GM23338 (cell line): ENCODE measurements at regions not wholly inside any gene's neighbourhood (a gene's known extent, or its start where the extent isn't known, plus 50 kb on each side); places are given as distances from the start of the nearest gene placed in this dataset.

Experiments used
- ATAC-seq: fragments of 200-7000 bp; cut with Tn5 transposase; 3 replicates; pipeline ENCODE4 v1.9.1; 2020
- DNase-seq: peaks from one replicate; pipeline ENCODE4 v3.0.0-alpha.2; 2015; ENCODE audit warnings: low spot score
- H2AFZ ChIP-seq: fragments of 200-600 bp; sonication (generic); 2 replicates; pipeline ENCODE4 v1.8.0; 2016; ENCODE audit warnings: antibody characterized with exemption, mild to moderate bottlenecking, moderate library complexity
- H3F3A ChIP-seq: fragments of 200-600 bp; sonication (generic); replicated peaks from 2 replicates; pipeline ENCODE4 v1.8.0; 2017; ENCODE audit warnings: antibody characterized with exemption, mixed run types, low read depth
- H3K27ac ChIP-seq: fragments of 200-600 bp; sonication (generic); 2 replicates; pipeline ENCODE4 v1.6.1; 2016; ENCODE audit warnings: low read depth
- H3K27me3 ChIP-seq: fragments of 200-600 bp; sonication (generic); 2 replicates; pipeline ENCODE4 v1.8.0; 2016; ENCODE audit warnings: mild to moderate bottlenecking, mixed run types, moderate library complexity; ENCODE audit not compliant: insufficient read depth
- H3K36me3 ChIP-seq: fragments of 200-600 bp; sonication (generic); 2 replicates; pipeline ENCODE4 v1.8.0; 2016; ENCODE audit warnings: mild to moderate bottlenecking; ENCODE audit not compliant: insufficient read depth
- H3K4me1 ChIP-seq: fragments of 200-600 bp; sonication (generic); 2 replicates; pipeline ENCODE4 v1.8.0; 2016; ENCODE audit warnings: mild to moderate bottlenecking, moderate library complexity; ENCODE audit not compliant: insufficient read depth
- H3K4me2 ChIP-seq: fragments of 200-600 bp; sonication (generic); 2 replicates; pipeline ENCODE4 v1.7.1; 2017; ENCODE audit warnings: mixed run types
- H3K4me3 ChIP-seq: fragments of 200-600 bp; sonication (generic); 2 replicates; pipeline ENCODE4 v1.6.1; 2016; ENCODE audit warnings: mixed run types
- H3K79me2 ChIP-seq: fragments of 200-600 bp; sonication (generic); replicated peaks from 2 replicates; pipeline ENCODE4 v1.8.0; 2017; ENCODE audit warnings: mild to moderate bottlenecking; ENCODE audit not compliant: insufficient read depth
- H3K9me2 ChIP-seq: fragments of 200-600 bp; sonication (generic); 2 replicates; pipeline ENCODE4 v1.8.0; 2017; ENCODE audit not compliant: insufficient read depth
- H4K20me1 ChIP-seq: fragments of 200-600 bp; sonication (generic); replicated peaks from 2 replicates; pipeline ENCODE4 v1.8.0; 2017; ENCODE audit warnings: mild to moderate bottlenecking; ENCODE audit not compliant: insufficient read depth
- H3K27ac Mint-ChIP-seq: 2 replicates; pipeline ENCODE4 v1.8.0; 2020; ENCODE audit warnings: inconsistent platforms, mild to moderate bottlenecking, moderate library complexity, mixed read lengths
- H3K27me3 Mint-ChIP-seq: 3 replicates; pipeline ENCODE4 v1.8.0; 2022; ENCODE audit warnings: low read depth, mild to moderate bottlenecking, moderate library complexity, mixed read lengths, inconsistent platforms; ENCODE audit not compliant: insufficient read depth, poor library complexity
- H3K36me3 Mint-ChIP-seq: 3 replicates; pipeline ENCODE4 v1.8.0; 2021; ENCODE audit warnings: low read depth, mild to moderate bottlenecking, inconsistent platforms, moderate library complexity, mixed read lengths
- H3K4me1 Mint-ChIP-seq: 3 replicates; pipeline ENCODE4 v1.8.0; 2020; ENCODE audit warnings: mild to moderate bottlenecking, inconsistent platforms, mixed read lengths
- H3K4me3 Mint-ChIP-seq: 3 replicates; pipeline ENCODE4 v1.8.0; 2021; ENCODE audit warnings: moderate library complexity, mild to moderate bottlenecking, inconsistent platforms, mixed read lengths
- H3K9me3 Mint-ChIP-seq: 3 replicates; pipeline ENCODE4 v1.8.0; 2020; ENCODE audit warnings: moderate library complexity, mild to moderate bottlenecking, inconsistent platforms, mixed read lengths
- CREB1 ChIP-seq: fragments of 250-450 bp; sonication (Bioruptor Pico); IDR thresholded peaks from 2 replicates; pipeline ENCODE4 v1.5.0; 2020; ENCODE audit warnings: low read depth, mild to moderate bottlenecking, moderate library complexity
- CTCF ChIP-seq, 2 experiments: fragments of 200-600 bp in 1 of 2; sonication (generic) in 1 of 2; conservative IDR thresholded peaks; 2 replicates each; pipeline versions ENCODE4 v1.5.1 to v1.6.1; 2016 to 2017; ENCODE audit warnings: antibody characterized with exemption in 2 of 2, low read depth in 2 of 2, mild to moderate bottlenecking in 2 of 2, moderate library complexity in 1 of 2
- ETS1 ChIP-seq: IDR thresholded peaks from 2 replicates; pipeline ENCODE4 v1.6.1; 2016; ENCODE audit warnings: antibody characterized with exemption
- EZH2 ChIP-seq: fragments of 200-600 bp; sonication (generic); IDR thresholded peaks from one replicate; pipeline ENCODE4 v1.8.0; 2017; ENCODE audit warnings: antibody characterized with exemption, mild to moderate bottlenecking, low read depth; ENCODE audit not compliant: unreplicated experiment
- JUNB ChIP-seq: IDR thresholded peaks from one replicate; pipeline ENCODE4 v1.6.1; 2016; ENCODE audit warnings: antibody characterized with exemption; ENCODE audit not compliant: unreplicated experiment
- NANOG ChIP-seq: IDR thresholded peaks from 2 replicates; pipeline ENCODE4 v1.6.1; 2016; ENCODE audit warnings: antibody characterized with exemption, borderline replicate concordance
- POLR2AphosphoS5 ChIP-seq: IDR thresholded peaks from 2 replicates; pipeline ENCODE4 v1.6.1; 2016; ENCODE audit warnings: antibody characterized with exemption, low read depth
- REST ChIP-seq: IDR thresholded peaks from one replicate; pipeline ENCODE4 v1.6.1; 2018; ENCODE audit warnings: antibody characterized with exemption; ENCODE audit not compliant: unreplicated experiment
- STAT1 ChIP-seq: IDR thresholded peaks from one replicate; pipeline ENCODE4 v1.6.1; 2016; ENCODE audit warnings: antibody characterized with exemption; ENCODE audit not compliant: unreplicated experiment
- ZNF114 ChIP-seq: fragments of 250-450 bp; sonication (Bioruptor Pico); IDR thresholded peaks from 2 replicates; pipeline ENCODE4 v1.5.0; 2020; ENCODE audit warnings: mild to moderate bottlenecking, moderate library complexity
- ZNF331 ChIP-seq: fragments of 250-450 bp; sonication (Bioruptor Pico); IDR thresholded peaks from 2 replicates; pipeline ENCODE4 v1.5.0; 2020; ENCODE audit warnings: low read depth, mild to moderate bottlenecking, moderate library complexity
- ZNF462 ChIP-seq: fragments of 250-450 bp; sonication (Bioruptor Pico); IDR thresholded peaks from 2 replicates; pipeline ENCODE4 v1.5.0; 2020; ENCODE audit warnings: mild to moderate bottlenecking, moderate library complexity

- Histone ChIP-seq H2AFZ (no peak overlapping the region), H3K79me2 (no peaks in the 10 kb centered on the region), H4K20me1 (no peaks in the 10 kb centered on the region), H3K4me3 (no peak overlapping the region), H3K36me3 (no peaks in the 10 kb centered on the region), H3F3A (no peaks in the 10 kb centered on the region), H3K9me2 (0 out of 2 replicates have a peak, but pooled peaks cover 8% of the 10 kb centered on the region), H3K4me1 (no peaks in the 10 kb centered on the region), H3K27me3 (no peaks in the 10 kb centered on the region), H3K27ac (no peak overlapping the region), H3K4me2 (no peak overlapping the region)
- TF ChIP-seq ZNF114 (CRISPR knock-in tag) = no peak
- no peak for TF ChIP-seq JUNB
- no peak for TF ChIP-seq CREB1 (CRISPR knock-in tag)
- no peak for TF ChIP-seq ETS1
- no peak for TF ChIP-seq ZNF462
- TF ChIP-seq STAT1 = no peak
- TF ChIP-seq REST = no peak
- no peak for TF ChIP-seq POLR2AphosphoS5
- TF ChIP-seq ZNF331 (CRISPR knock-in tag) = no peak
- TF ChIP-seq CTCF (conservative IDR thresholded peaks at IDR 0.05; ENCODE audit: low read depth in 2 of 2) = no peak
- no peak for TF ChIP-seq EZH2
- no peak for TF ChIP-seq NANOG
- Mint-ChIP-seq H3K27ac (no peak overlapping the region), H3K36me3 (no peaks in the 10 kb centered on the region; the same call in 2 of the 3 replicates), H3K4me3 (no peak overlapping the region), H3K27me3 (peaks cover 8% of the 10 kb centered on the region), H3K9me3 (peaks cover 45% of the 10 kb centered on the region), H3K4me1 (no peaks in the 10 kb centered on the region; the same call in 2 of the 3 replicates)
- DNase-seq (no peak), ATAC-seq (no peak)
These were observed 72.3 kb downstream of the CMPK2 start for GRCh38 chr2:6793371-6793770.
